Body of pancreas (tissue), 4 donors: ENCODE measurements at regions not wholly inside any gene's neighbourhood (a gene's known extent, or its start where the extent isn't known, plus 50 kb on each side); places are given as distances from the start of the nearest gene placed in this dataset.

Experiments
- ATAC-seq: fragments of 150-250 bp; one replicate; pipeline ENCODE4 v1.9.1; 2016
- DNase-seq, 4 donors: peaks; one replicate each; pipeline ENCODE4 v3.0.0-alpha.2; 2019
- H3K27ac ChIP-seq, 4 donors: fragments of 200-600 bp; sonication (generic); 1 replicate in 3 of 4; 2 replicates in 1 of 4; pipeline versions ENCODE4 v1.5.1 to v1.6.1; 2016 to 2019; ENCODE audit warnings: mild to moderate bottlenecking in 1 of 4, mixed read lengths in 1 of 4, moderate library complexity in 1 of 4
- H3K27me3 ChIP-seq, 2 donors: fragments of 200-600 bp; sonication (generic); one replicate each; pipeline ENCODE4 v1.6.0; 2016; ENCODE audit warnings: mild to moderate bottlenecking in 1 of 2
- H3K36me3 ChIP-seq, 2 donors: fragments of 200-600 bp; sonication (generic); replicated peaks in 1 of 2; 2 replicates each; pipeline ENCODE4 v1.5.1; 2016; ENCODE audit warnings: low read depth in 2 of 2; ENCODE audit not compliant: insufficient read depth in 1 of 2
- H3K4me1 ChIP-seq: fragments of 200-600 bp; sonication (generic); one replicate; pipeline ENCODE4 v1.6.0; 2016
- H3K4me3 ChIP-seq, 2 donors: fragments of 200-600 bp; sonication (generic); 1 replicate in 1 of 2; 2 replicates in 1 of 2; pipeline ENCODE4 v1.5.1; 2016 to 2019
- H3K9me3 ChIP-seq, 3 donors: fragments of 200-600 bp; sonication (generic); 1 replicate in 2 of 3; 2 replicates in 1 of 3; pipeline ENCODE4 v1.5.1; 2016
- POLR2A ChIP-seq, 3 donors: fragments of 450-650 bp; IDR thresholded peaks; one replicate each; pipeline ENCODE4 v1.6.1; 2016; ENCODE audit warnings: antibody characterized with exemption in 3 of 3, mild to moderate bottlenecking in 2 of 3
- WGBS, 2 donors: methylation state at CpG; one replicate each; pipeline ENCODE4 v1.1.5; 2017; 5-methylcytosine and 5-hydroxymethylcytosine counted together
- intact Hi-C: fragments of 100-400 bp; cut with DNase I; formaldehyde crosslinking; loops from one replicate; pipeline ENCODE4 v1.15.1; 2023
- TF ChIP-seq, protein P1 (sequence below), 7 experiments: fragments of 450-650 bp in 4 of 7; fragments of 200-600 bp in 3 of 7; sonication (generic) in 3 of 7; IDR thresholded peaks; one replicate each; pipeline ENCODE4 v1.5.1; 2016 to 2019; ENCODE audit warnings: antibody characterized with exemption in 7 of 7

DNA sequence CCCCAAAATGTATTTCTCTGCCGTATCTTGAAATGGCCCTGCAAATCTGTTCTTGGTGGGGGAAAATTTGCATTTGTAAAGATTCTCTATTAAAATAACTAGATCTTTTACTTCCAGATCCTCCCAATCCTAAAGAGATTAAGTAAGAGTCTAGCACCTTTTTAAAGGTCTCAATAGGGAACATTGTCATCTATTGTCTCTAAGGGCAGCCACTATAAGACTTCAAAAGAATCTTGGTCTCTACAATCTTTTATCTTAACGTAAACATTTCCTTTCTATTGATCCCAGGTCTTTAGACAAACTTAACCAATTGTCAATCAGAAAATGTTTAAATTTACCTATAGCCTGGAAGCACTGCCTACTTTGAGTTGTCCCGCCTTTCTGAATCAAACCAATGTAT, 1313.3 kb downstream of the ROBO2 start:
- H3K27me3 ChIP-seq: no peaks in the 10 kb centered on the region
- no peak overlapping the region for H3K27ac ChIP-seq
- 64 to 72% methylated on average over 3 of the region's 3 CpGs for WGBS, 2 donors
- DNase-seq (no peak), ATAC-seq (no peak)
- intact Hi-C loops: no loop called here
- TF ChIP-seq, protein P1, sequence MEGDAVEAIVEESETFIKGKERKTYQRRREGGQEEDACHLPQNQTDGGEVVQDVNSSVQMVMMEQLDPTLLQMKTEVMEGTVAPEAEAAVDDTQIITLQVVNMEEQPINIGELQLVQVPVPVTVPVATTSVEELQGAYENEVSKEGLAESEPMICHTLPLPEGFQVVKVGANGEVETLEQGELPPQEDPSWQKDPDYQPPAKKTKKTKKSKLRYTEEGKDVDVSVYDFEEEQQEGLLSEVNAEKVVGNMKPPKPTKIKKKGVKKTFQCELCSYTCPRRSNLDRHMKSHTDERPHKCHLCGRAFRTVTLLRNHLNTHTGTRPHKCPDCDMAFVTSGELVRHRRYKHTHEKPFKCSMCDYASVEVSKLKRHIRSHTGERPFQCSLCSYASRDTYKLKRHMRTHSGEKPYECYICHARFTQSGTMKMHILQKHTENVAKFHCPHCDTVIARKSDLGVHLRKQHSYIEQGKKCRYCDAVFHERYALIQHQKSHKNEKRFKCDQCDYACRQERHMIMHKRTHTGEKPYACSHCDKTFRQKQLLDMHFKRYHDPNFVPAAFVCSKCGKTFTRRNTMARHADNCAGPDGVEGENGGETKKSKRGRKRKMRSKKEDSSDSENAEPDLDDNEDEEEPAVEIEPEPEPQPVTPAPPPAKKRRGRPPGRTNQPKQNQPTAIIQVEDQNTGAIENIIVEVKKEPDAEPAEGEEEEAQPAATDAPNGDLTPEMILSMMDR (IDR thresholded peaks at IDR 0.05): no peak
- no peak for TF ChIP-seq POLR2A (IDR thresholded peaks at IDR 0.05)
- no peak overlapping the region for H3K4me3 ChIP-seq
- no peaks in the 10 kb centered on the region for H3K36me3 ChIP-seq
- no peaks in the 10 kb centered on the region for H3K4me1 ChIP-seq
- H3K9me3 ChIP-seq: no peaks in the 10 kb centered on the region

DNA sequence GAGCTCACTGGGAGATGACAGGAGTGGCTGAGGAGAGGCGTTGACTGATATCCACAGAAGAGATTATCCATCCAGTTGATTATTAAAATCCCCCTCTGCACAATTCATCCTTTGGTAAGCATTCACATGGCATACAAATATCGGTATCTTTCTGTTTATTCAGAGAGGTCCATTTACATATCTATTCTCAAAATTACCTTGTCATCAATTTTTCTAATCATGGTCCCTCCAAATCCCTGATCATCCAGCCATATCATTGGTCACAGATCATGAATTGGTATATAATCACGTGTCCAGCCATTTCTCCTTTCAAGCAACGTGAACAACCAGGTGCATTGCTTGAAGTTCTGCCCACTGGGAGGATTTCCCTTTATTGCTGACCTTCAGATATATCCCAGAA, 1321.0 kb downstream of the ROBO2 start:
- Histone ChIP-seq H3K36me3 (no peaks in the 10 kb centered on the region), H3K4me1 (no peaks in the 10 kb centered on the region), H3K9me3 (no peaks in the 10 kb centered on the region), H3K27ac (no peak overlapping the region), H3K27me3 (no peaks in the 10 kb centered on the region), H3K4me3 (no peak overlapping the region)
- TF ChIP-seq POLR2A (IDR thresholded peaks at IDR 0.05): no peak
- TF ChIP-seq, protein P1 (IDR thresholded peaks at IDR 0.05): no peak
- intact Hi-C loops: no loop called here
- WGBS, 2 donors: 54 to 61% methylated on average over 4 of the region's 4 CpGs
- no peak for ATAC-seq
- no peak for DNase-seq

DNA sequence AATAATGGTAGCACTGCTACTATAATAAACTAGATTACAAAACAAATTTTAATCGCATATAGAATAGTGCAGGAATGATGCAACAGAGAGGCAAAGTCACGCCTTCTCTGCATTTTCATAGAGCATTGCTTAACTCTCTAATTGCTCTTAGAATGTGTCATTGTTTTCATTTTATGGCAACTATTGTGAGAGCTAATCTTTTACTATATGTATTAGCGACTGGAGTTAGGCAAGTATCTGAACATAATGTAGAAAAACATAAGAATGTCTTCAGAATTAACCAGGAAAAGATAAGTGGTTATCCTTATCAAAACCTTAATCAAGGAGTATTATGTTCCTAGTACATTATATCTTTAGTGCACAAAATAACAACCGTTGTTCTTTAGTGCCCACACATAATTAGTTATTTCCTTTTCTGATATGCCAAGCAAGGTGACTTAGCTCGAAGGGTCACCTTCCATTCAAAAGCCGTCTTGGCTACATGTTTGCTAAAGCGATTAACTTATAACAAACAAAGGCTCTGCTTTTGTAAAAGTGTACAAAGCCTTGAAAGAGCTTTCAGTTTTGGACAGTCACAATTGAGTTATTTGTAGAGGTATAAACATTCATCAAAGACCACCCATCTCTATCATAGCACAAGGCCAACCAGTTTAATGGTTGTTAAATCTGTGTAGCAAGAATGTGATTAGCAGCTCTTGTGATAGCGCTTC, 1328.9 kb downstream of the ROBO2 start:
- Histone ChIP-seq H3K9me3 (no peaks in the 10 kb centered on the region), H3K36me3 (no peaks in the 10 kb centered on the region), H3K27me3 (no peaks in the 10 kb centered on the region), H3K4me1 (no peaks in the 10 kb centered on the region), H3K27ac (no peak overlapping the region), H3K4me3 (no peak overlapping the region)
- ATAC-seq (no peak), DNase-seq (no peak)
- TF ChIP-seq POLR2A (IDR thresholded peaks at IDR 0.05): no peak
- TF ChIP-seq, protein P1 (IDR thresholded peaks at IDR 0.05): no peak
- 34 to 37% methylated on average over 8 of the region's 8 CpGs for WGBS, 2 donors
- intact Hi-C loops: no loop called here

DNA sequence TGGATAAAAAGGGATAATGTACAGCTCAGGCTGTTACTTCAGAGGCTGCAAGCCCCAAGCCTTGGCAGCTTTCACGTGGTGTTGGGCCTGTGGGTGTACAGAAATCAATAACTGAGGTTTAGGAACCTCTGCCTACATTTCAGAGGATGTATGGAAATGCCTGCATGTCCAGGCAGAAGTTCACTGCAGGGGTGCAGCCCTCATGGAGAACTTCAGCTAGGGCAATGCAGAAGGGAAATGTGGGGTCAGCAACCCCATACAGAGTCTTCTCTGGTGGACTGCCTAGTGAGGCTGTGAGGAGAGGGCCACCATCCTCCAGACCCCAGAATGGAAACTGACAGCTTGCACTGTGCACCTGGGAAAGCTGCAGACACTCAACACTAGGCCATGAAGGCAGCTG, 1350.3 kb downstream of the ROBO2 start:
- Histone ChIP-seq H3K4me1 (no peaks in the 10 kb centered on the region), H3K36me3 (no peaks in the 10 kb centered on the region), H3K27ac (no peak overlapping the region), H3K27me3 (no peaks in the 10 kb centered on the region), H3K9me3 (no peaks in the 10 kb centered on the region), H3K4me3 (no peak overlapping the region)
- DNase-seq (no peak), ATAC-seq (no peak)
- intact Hi-C loops: no loop called here
- WGBS, 2 donors: 29% methylated on average over 1 of the region's 1 CpG; no CpG with 5 or more reads in 1 of the 2 donors
- TF ChIP-seq POLR2A (IDR thresholded peaks at IDR 0.05): no peak
- TF ChIP-seq, protein P1 (IDR thresholded peaks at IDR 0.05): no peak

DNA sequence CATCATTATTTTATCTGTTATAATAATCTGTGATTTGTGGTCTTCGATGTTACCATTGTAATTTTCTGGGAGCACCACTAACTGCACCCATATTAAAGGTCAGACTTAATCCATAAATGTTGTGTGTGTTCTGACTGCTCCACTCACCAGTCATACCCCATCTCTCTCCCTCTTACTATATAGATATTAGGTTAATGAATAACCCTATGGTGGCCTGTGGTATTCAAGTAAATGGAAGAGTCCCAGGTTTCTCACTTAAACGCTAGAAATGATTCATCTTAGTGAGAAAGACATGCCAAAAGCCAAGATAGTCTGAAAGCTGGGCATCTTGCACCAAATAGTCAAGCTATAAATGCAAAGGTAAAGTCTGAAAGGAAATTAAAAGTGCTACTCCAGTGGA, 1358.5 kb downstream of the ROBO2 start:
- H3K9me3 ChIP-seq: no peaks in the 10 kb centered on the region
- no peaks in the 10 kb centered on the region for H3K36me3 ChIP-seq
- DNase-seq: no peak
- no peaks in the 10 kb centered on the region for H3K4me1 ChIP-seq
- H3K4me3 ChIP-seq: no peak overlapping the region
- 32 to 41% methylated on average over 2 of the region's 2 CpGs for WGBS, 2 donors
- TF ChIP-seq POLR2A (IDR thresholded peaks at IDR 0.05): no peak
- TF ChIP-seq, protein P1 (IDR thresholded peaks at IDR 0.05): no peak
- intact Hi-C loops: no loop called here
- H3K27me3 ChIP-seq: no peaks in the 10 kb centered on the region
- no peak overlapping the region for H3K27ac ChIP-seq
- ATAC-seq: no peak
